ENCODE measurements at regions not wholly inside any gene's neighbourhood (a gene's known extent, or its start where the extent isn't known, plus 50 kb on each side); places are given as distances from the start of the nearest gene placed in this dataset.
A peak's percentile ranks its signal among the peaks of the same experiment; 100 is the strongest.

GRCh38 chr12:86675197-86675596 is 419.0 kb upstream of the MGAT4C start:
- Mint-ChIP-seq H3K4me1 (ENCODE audit: low read depth, unreplicated experiment) (no peaks in the 10 kb centered on the region), H3K27ac (ENCODE audit: unreplicated experiment) (no peak overlapping the region), H3K36me3 (ENCODE audit: insufficient read depth, unreplicated experiment) (no peaks in the 10 kb centered on the region), H3K27me3 (ENCODE audit: unreplicated experiment) (no peaks in the 10 kb centered on the region), H3K4me3 (ENCODE audit: low read depth, unreplicated experiment) (no peak overlapping the region), H3K9me3 (ENCODE audit: low read depth, unreplicated experiment) (no peaks in the 10 kb centered on the region)
- BruUV-seq (replicated peaks), result no TSS peak
- no peak for TF ChIP-seq CTCF (IDR thresholded peaks at IDR 0.05; ENCODE audit: unreplicated experiment)
- CTCF ChIA-PET, result no interaction called here
- DNase-seq, result no peak
- intact Hi-C loops (cut with micrococcal nuclease; ENCODE audit: unreplicated experiment), result no loop called here

GRCh38 chr12:86670986-86671385 is 414.8 kb upstream of the MGAT4C start:
- no TSS peak for BruUV-seq (replicated peaks)
- Mint-ChIP-seq H3K9me3 (ENCODE audit: low read depth, unreplicated experiment) (no peaks in the 10 kb centered on the region), H3K36me3 (ENCODE audit: insufficient read depth, unreplicated experiment) (peaks cover 6% of the 10 kb centered on the region), H3K27me3 (ENCODE audit: unreplicated experiment) (no peaks in the 10 kb centered on the region), H3K4me3 (ENCODE audit: low read depth, unreplicated experiment) (no peak overlapping the region), H3K27ac (ENCODE audit: unreplicated experiment) (no peak overlapping the region), H3K4me1 (ENCODE audit: low read depth, unreplicated experiment) (peaks cover 25% of the 10 kb centered on the region)
- CTCF ChIA-PET, result no interaction called here
- intact Hi-C loops (cut with micrococcal nuclease; ENCODE audit: unreplicated experiment), result no loop called here
- DNase-seq, result no peak
- no peak for TF ChIP-seq CTCF (IDR thresholded peaks at IDR 0.05; ENCODE audit: unreplicated experiment)

- BruUV-seq (replicated peaks), result no TSS peak
- no peak for TF ChIP-seq CTCF (IDR thresholded peaks at IDR 0.05; ENCODE audit: unreplicated experiment)
- Mint-ChIP-seq H3K27ac (ENCODE audit: unreplicated experiment) (peak overlapping the region; percentile 24), H3K4me1 (ENCODE audit: low read depth, unreplicated experiment) (peaks cover 30% of the 10 kb centered on the region), H3K9me3 (ENCODE audit: low read depth, unreplicated experiment) (no peaks in the 10 kb centered on the region), H3K36me3 (ENCODE audit: insufficient read depth, unreplicated experiment) (peaks cover 6% of the 10 kb centered on the region), H3K27me3 (ENCODE audit: unreplicated experiment) (no peaks in the 10 kb centered on the region), H3K4me3 (ENCODE audit: low read depth, unreplicated experiment) (no peak overlapping the region)
- DNase-seq, result peak; percentile 62
- CTCF ChIA-PET, result no interaction called here
- intact Hi-C loops (cut with micrococcal nuclease; ENCODE audit: unreplicated experiment), result loop anchor here (10.0 kb wide), 1 partner anchor 404 kb away; no protein-coding TSS in a partner anchor
Measured at GRCh38 chr12:86669010-86669409, 412.8 kb upstream of the MGAT4C start.

- TF ChIP-seq CTCF (IDR thresholded peaks at IDR 0.05; ENCODE audit: unreplicated experiment), result no peak
- intact Hi-C loops (cut with micrococcal nuclease; ENCODE audit: unreplicated experiment), result loop anchor here (10.0 kb wide), 1 partner anchor 402 kb away; no protein-coding TSS in a partner anchor
- no TSS peak for BruUV-seq (replicated peaks)
- no peak overlapping the region for H3K4me3 Mint-ChIP-seq (ENCODE audit: low read depth, unreplicated experiment)
- CTCF ChIA-PET, result no interaction called here
- no peaks in the 10 kb centered on the region for H3K27me3 Mint-ChIP-seq (ENCODE audit: unreplicated experiment)
- H3K27ac Mint-ChIP-seq (ENCODE audit: unreplicated experiment), result no peak overlapping the region
- DNase-seq, result no peak
- H3K4me1 Mint-ChIP-seq (ENCODE audit: low read depth, unreplicated experiment), result peaks cover 33% of the 10 kb centered on the region
- H3K36me3 Mint-ChIP-seq (ENCODE audit: insufficient read depth, unreplicated experiment), result peaks cover 6% of the 10 kb centered on the region
- no peaks in the 10 kb centered on the region for H3K9me3 Mint-ChIP-seq (ENCODE audit: low read depth, unreplicated experiment)
Measured at GRCh38 chr12:86666316-86666715, 410.1 kb upstream of the MGAT4C start.
